Right cardiac atrium (tissue), 5 donors: ENCODE measurements at regions not wholly inside any gene's neighbourhood (a gene's known extent, or its start where the extent isn't known, plus 50 kb on each side); places are given as distances from the start of the nearest gene placed in this dataset.
"Not testable (repeated sequence)": the region's sequence is repeated elsewhere in the genome, so short reads cannot be mapped to it uniquely, and the experiment has no call there.

ENCODE experiments used
- ATAC-seq, 2 donors: fragments of 200-7000 bp; cut with Tn5 transposase; one replicate each; pipeline versions ENCODE4 v1.8.0 to v1.9.1; 2020; ENCODE audit warnings: moderate library complexity in 2 of 2, mild to moderate bottlenecking in 1 of 2
- DNase-seq, 3 donors: peaks; one replicate each; pipeline ENCODE4 v3.0.0-alpha.2; 2020
- H3K27ac ChIP-seq: one replicate; pipeline ENCODE4 v1.5.1; 2013; ENCODE audit warnings: mild to moderate bottlenecking, low read length, control low read depth, moderate library complexity
- H3K27me3 ChIP-seq: one replicate; pipeline ENCODE4 v1.6.1; 2013; ENCODE audit not compliant: control insufficient read depth, insufficient read depth
- H3K4me1 ChIP-seq: one replicate; pipeline ENCODE4 v1.6.1; 2013; ENCODE audit warnings: low read length; ENCODE audit not compliant: control insufficient read depth, insufficient read depth
- H3K4me3 ChIP-seq: one replicate; pipeline ENCODE4 v1.5.1; 2013; ENCODE audit warnings: low read length, control low read depth
- H3K9me3 ChIP-seq: one replicate; pipeline ENCODE4 v1.6.1; 2013; ENCODE audit warnings: low read length; ENCODE audit not compliant: control insufficient read depth
- WGBS: extraction: QIAGEN DNeasy Blood & Tissue Kit; methylation state at CpG from one replicate; pipeline ENCODE4 v1.1.7; 2013; 5-methylcytosine and 5-hydroxymethylcytosine counted together
- intact Hi-C, 4 donors: fragments of 100-400 bp; cut with DNase I; formaldehyde crosslinking; loops; one replicate each; pipeline versions ENCODE4 v1.11.0 to v1.14.0; 2022 to 2023
- donor health status: healthy with polysubstance abuse.
- donor health status: DM: no; HTN: yes; CAD: no.
- donor health status: DM: no; HTN: no; CAD: no.
- donor health status: DM: no; HTN: yes; CAD: no; lungs with severe emphysema.
- donor health status: DM: yes; HTN: yes; CAD: no.

GRCh38 chr7:142533920-142534319 is 215.4 kb upstream of the PRSS1 start:
- no peak overlapping the region for H3K27ac ChIP-seq
- DNase-seq (no peak), ATAC-seq (no peak)
- H3K27me3 ChIP-seq: no peaks in the 10 kb centered on the region
- no peak overlapping the region for H3K4me3 ChIP-seq
- WGBS: 86% methylated on average over 2 of the region's 2 CpGs
- no peaks in the 10 kb centered on the region for H3K4me1 ChIP-seq
- H3K9me3 ChIP-seq: no peaks in the 10 kb centered on the region
- intact Hi-C loops: no loop called here

- ATAC-seq (no peak), DNase-seq (no peak)
- H3K4me1 ChIP-seq: no peaks in the 10 kb centered on the region
- H3K9me3 ChIP-seq: no peaks in the 10 kb centered on the region
- no peak overlapping the region for H3K27ac ChIP-seq
- 72% methylated on average over 4 of the region's 4 CpGs for WGBS
- H3K4me3 ChIP-seq: no peak overlapping the region
- intact Hi-C loops: no loop called here
- H3K27me3 ChIP-seq: no peaks in the 10 kb centered on the region
These were observed 219.7 kb upstream of the PRSS1 start for GRCh38 chr7:142529591-142529990.

- intact Hi-C loops: no loop called here
- Histone ChIP-seq H3K9me3 (no peaks in the 10 kb centered on the region), H3K27me3 (no peaks in the 10 kb centered on the region), H3K27ac (no peak overlapping the region), H3K4me1 (no peaks in the 10 kb centered on the region), H3K4me3 (no peak overlapping the region)
- WGBS: 55% methylated on average over 15 of the region's 15 CpGs
- DNase-seq (no peak), ATAC-seq (no peak)
These were observed 220.5 kb upstream of the PRSS1 start for GRCh38 chr7:142528608-142529408.

GRCh38 chr7:142523821-142524460 is 225.3 kb upstream of the PRSS1 start:
- no peaks in the 10 kb centered on the region for H3K9me3 ChIP-seq
- no peak for ATAC-seq
- no peaks in the 10 kb centered on the region for H3K27me3 ChIP-seq
- no peak overlapping the region for H3K27ac ChIP-seq
- no peak overlapping the region for H3K4me3 ChIP-seq
- intact Hi-C loops: no loop called here
- WGBS: 46% methylated on average over 9 of the region's 9 CpGs
- DNase-seq: no peak
- H3K4me1 ChIP-seq: no peaks in the 10 kb centered on the region

GRCh38 chr7:142522735-142523134 is 226.5 kb upstream of the PRSS1 start:
- intact Hi-C loops: no loop called here
- no peak for ATAC-seq

GRCh38 chr7:142520885-142521284 is 228.4 kb upstream of the PRSS1 start:
- H3K9me3 ChIP-seq, H3K4me1 ChIP-seq, intact Hi-C loops, DNase-seq, H3K4me3 ChIP-seq, H3K27ac ChIP-seq, ATAC-seq, H3K27me3 ChIP-seq: not testable (repeated sequence)
- 40% methylated on average over 2 of the region's 2 CpGs for WGBS

More at GRCh38 chr7:142522735-142523134, 226.5 kb upstream of the PRSS1 start:
- no peaks in the 10 kb centered on the region for H3K9me3 ChIP-seq
- 87% methylated on average over 1 of the region's 1 CpG for WGBS
- no peaks in the 10 kb centered on the region for H3K27me3 ChIP-seq
- DNase-seq: no peak
- H3K4me3 ChIP-seq: no peak overlapping the region
- no peaks in the 10 kb centered on the region for H3K4me1 ChIP-seq
- no peak overlapping the region for H3K27ac ChIP-seq

GRCh38 chr7:142520455-142520854 is 228.8 kb upstream of the PRSS1 start:
- H3K4me3 ChIP-seq, H3K9me3 ChIP-seq, H3K27me3 ChIP-seq, intact Hi-C loops, H3K27ac ChIP-seq, H3K4me1 ChIP-seq, ATAC-seq: not testable (repeated sequence)
- peak in 1 of 3 donors; percentile 48 for DNase-seq
- 78% methylated on average over 5 of the region's 5 CpGs for WGBS

GRCh38 chr7:142519079-142520078 is 229.9 kb upstream of the PRSS1 start:
- Histone ChIP-seq H3K9me3 (no peaks in the 10 kb centered on the region), H3K4me1 (no peaks in the 10 kb centered on the region), H3K27me3 (no peaks in the 10 kb centered on the region), H3K27ac (no peak overlapping the region), H3K4me3 (no peak overlapping the region)
- ATAC-seq (no peak), DNase-seq (no peak)
- 67% methylated on average over 5 of the region's 5 CpGs for WGBS
- intact Hi-C loops: no loop called here

- ATAC-seq: peak; percentile 69 to 80
- H3K27me3 ChIP-seq: no peaks in the 10 kb centered on the region
These were observed 233.2 kb upstream of the PRSS1 start for GRCh38 chr7:142516038-142516501.

GRCh38 chr7:142514716-142515115 is 234.6 kb upstream of the PRSS1 start:
- 15% methylated on average over 1 of the region's 1 CpG for WGBS
- H3K4me1 ChIP-seq, H3K27me3 ChIP-seq, DNase-seq, H3K27ac ChIP-seq, H3K4me3 ChIP-seq, H3K9me3 ChIP-seq, intact Hi-C loops: not testable (repeated sequence)
- ATAC-seq: peak; percentile 28 to 31

More at GRCh38 chr7:142516038-142516501, 233.2 kb upstream of the PRSS1 start:
- Histone ChIP-seq H3K27ac (no peak overlapping the region), H3K4me1 (no peaks in the 10 kb centered on the region), H3K4me3 (no peak overlapping the region), H3K9me3 (no peaks in the 10 kb centered on the region)
- no peak for DNase-seq
- 21% methylated on average over 3 of the region's 3 CpGs for WGBS
- intact Hi-C loops: no loop called here
